ENCODE measurements at regions not wholly inside any gene's neighbourhood (a gene's known extent, or its start where the extent isn't known, plus 50 kb on each side); places are given as distances from the start of the nearest gene placed in this dataset.

GRCh38 chr2:215772003-215772402 is 241.3 kb downstream of the MREG start:
- Histone ChIP-seq H3K9me3 (no peaks in the 10 kb centered on the region), H3K4me1 (no peaks in the 10 kb centered on the region), H3K27ac (no peak overlapping the region), H3K36me3 (ENCODE audit: insufficient read depth in 1 of 2, low read depth in 1 of 2) (no peaks in the 10 kb centered on the region), H3K27me3 (ENCODE audit: insufficient read depth in 3 of 3, low read length in 2 of 3) (no peaks in the 10 kb centered on the region), H3K4me3 (no peak overlapping the region)
- DNase-seq (no peak), ATAC-seq (no peak)
- intact Hi-C loops (cut with DNase I) = no loop called here
- 87 to 91% (median 87%) methylated on average over 1 of the region's 1 CpG for WGBS, 3 donors
- no peak for TF ChIP-seq CTCF (IDR thresholded peaks at IDR 0.05)

GRCh38 chr2:215771241-215771640 is 242.1 kb downstream of the MREG start:
- H3K9me3 ChIP-seq = no peaks in the 10 kb centered on the region
- H3K27ac ChIP-seq = no peak overlapping the region
- 88 to 100% (median 92%) methylated on average over 2 of the region's 2 CpGs for whole genome bisulfite sequencing, 3 donors
- ATAC-seq (no peak), DNase-seq (no peak)
- H3K4me3 ChIP-seq = no peak overlapping the region
- intact Hi-C loops (cut with DNase I) = no loop called here
- no peaks in the 10 kb centered on the region for H3K36me3 ChIP-seq (ENCODE audit: insufficient read depth in 1 of 2, low read depth in 1 of 2)
- no peaks in the 10 kb centered on the region for H3K27me3 ChIP-seq (ENCODE audit: insufficient read depth in 3 of 3, low read length in 2 of 3)
- no peak for TF ChIP-seq CTCF (IDR thresholded peaks at IDR 0.05)
- H3K4me1 ChIP-seq = no peaks in the 10 kb centered on the region

- no peak overlapping the region for H3K4me3 ChIP-seq
- no peaks in the 10 kb centered on the region for H3K9me3 ChIP-seq
- no peak overlapping the region for H3K27ac ChIP-seq
- no peaks in the 10 kb centered on the region for H3K36me3 ChIP-seq (ENCODE audit: insufficient read depth in 1 of 2, low read depth in 1 of 2)
- intact Hi-C loops (cut with DNase I) = no loop called here
- ATAC-seq = no peak
- TF ChIP-seq CTCF (IDR thresholded peaks at IDR 0.05) = no peak
- no peak for DNase-seq
- WGBS, 3 donors = 94% methylated on average over 4 of the region's 4 CpGs
- H3K27me3 ChIP-seq (ENCODE audit: insufficient read depth in 3 of 3, low read length in 2 of 3) = no peaks in the 10 kb centered on the region
- H3K4me1 ChIP-seq = no peaks in the 10 kb centered on the region
These were observed 242.7 kb downstream of the MREG start for GRCh38 chr2:215770668-215771067.

GRCh38 chr2:215769246-215769645 is 244.1 kb downstream of the MREG start:
- 86 to 93% (median 92%) methylated on average over 2 of the region's 2 CpGs for WGBS, 3 donors
- Histone ChIP-seq H3K27ac (no peak overlapping the region), H3K9me3 (no peaks in the 10 kb centered on the region), H3K27me3 (ENCODE audit: insufficient read depth in 3 of 3, low read length in 2 of 3) (no peaks in the 10 kb centered on the region), H3K4me1 (no peaks in the 10 kb centered on the region), H3K36me3 (ENCODE audit: insufficient read depth in 1 of 2, low read depth in 1 of 2) (no peaks in the 10 kb centered on the region), H3K4me3 (no peak overlapping the region)
- DNase-seq (no peak), ATAC-seq (no peak)
- no peak for TF ChIP-seq CTCF (IDR thresholded peaks at IDR 0.05)
- intact Hi-C loops (cut with DNase I) = no loop called here

- intact Hi-C loops (cut with DNase I) = no loop called here
- Histone ChIP-seq H3K27ac (no peak overlapping the region), H3K4me3 (no peak overlapping the region), H3K4me1 (no peaks in the 10 kb centered on the region), H3K27me3 (ENCODE audit: insufficient read depth in 3 of 3, low read length in 2 of 3) (no peaks in the 10 kb centered on the region), H3K36me3 (ENCODE audit: insufficient read depth in 1 of 2, low read depth in 1 of 2) (no peaks in the 10 kb centered on the region), H3K9me3 (no peaks in the 10 kb centered on the region)
- 86 to 92% (median 91%) methylated on average over 1 of the region's 1 CpG for WGBS, 3 donors
- ATAC-seq = no peak
- no peak for DNase-seq
- no peak for TF ChIP-seq CTCF (IDR thresholded peaks at IDR 0.05)
These were observed 245.7 kb downstream of the MREG start for GRCh38 chr2:215767625-215768024.

All from psoas muscle (tissue), 7 donors.